ENCODE measurements at regions not wholly inside any gene's neighbourhood (a gene's known extent, or its start where the extent isn't known, plus 50 kb on each side); places are given as distances from the start of the nearest gene placed in this dataset.
A peak's percentile ranks its signal among the peaks of the same experiment; 100 is the strongest.

DNA sequence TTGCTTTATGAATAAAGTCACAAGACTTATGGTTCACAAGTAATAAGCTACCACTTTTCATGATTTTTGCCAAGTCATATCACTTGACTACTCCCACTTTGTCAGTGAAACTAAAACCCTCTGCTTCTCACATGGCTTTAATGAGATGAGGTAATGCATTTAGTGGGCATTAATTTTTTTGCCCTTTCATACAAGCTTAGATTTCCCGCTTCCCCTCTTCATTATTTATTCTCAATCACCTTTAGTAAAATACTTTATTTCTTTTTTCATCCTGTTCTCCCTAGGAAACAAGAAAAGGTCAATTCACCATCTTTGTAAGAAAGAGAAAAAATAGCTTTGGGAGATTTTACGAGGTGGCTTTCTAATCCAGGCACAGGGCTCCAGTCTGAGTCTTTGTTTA lies 109.6 kb upstream of the STARD3NL start:
- Histone ChIP-seq H3K36me3 (ENCODE audit: control insufficient read depth in 2 of 2, insufficient read depth in 1 of 2, low read length in 2 of 2) (no peaks in the 10 kb centered on the region), H3K4me3 (ENCODE audit: low read depth, low read length) (no peak overlapping the region), H3K4me1 (ENCODE audit: control insufficient read depth, insufficient read depth, low read length) (peaks cover 8% of the 10 kb centered on the region; the same call in 1 of the 2 replicates), H3K27ac (ENCODE audit: extremely low read depth, low read depth, low read length) (peak overlapping the region; percentile 38; the same call in 1 of the 2 replicates), H3K9me3 (ENCODE audit: control insufficient read depth, insufficient read depth, low read depth, low read length) (no peaks in the 10 kb centered on the region)
- ChIA-PET CTCF (interaction anchor here (0.7 to 1.7 kb wide), 5 partner anchors 10 to 172 kb away, joined by 3 to 5 read pairs (median 3); partner anchors contain the start of gene EPDR1), POLR2A (no interaction called here)
- TF ChIP-seq, protein P1, sequence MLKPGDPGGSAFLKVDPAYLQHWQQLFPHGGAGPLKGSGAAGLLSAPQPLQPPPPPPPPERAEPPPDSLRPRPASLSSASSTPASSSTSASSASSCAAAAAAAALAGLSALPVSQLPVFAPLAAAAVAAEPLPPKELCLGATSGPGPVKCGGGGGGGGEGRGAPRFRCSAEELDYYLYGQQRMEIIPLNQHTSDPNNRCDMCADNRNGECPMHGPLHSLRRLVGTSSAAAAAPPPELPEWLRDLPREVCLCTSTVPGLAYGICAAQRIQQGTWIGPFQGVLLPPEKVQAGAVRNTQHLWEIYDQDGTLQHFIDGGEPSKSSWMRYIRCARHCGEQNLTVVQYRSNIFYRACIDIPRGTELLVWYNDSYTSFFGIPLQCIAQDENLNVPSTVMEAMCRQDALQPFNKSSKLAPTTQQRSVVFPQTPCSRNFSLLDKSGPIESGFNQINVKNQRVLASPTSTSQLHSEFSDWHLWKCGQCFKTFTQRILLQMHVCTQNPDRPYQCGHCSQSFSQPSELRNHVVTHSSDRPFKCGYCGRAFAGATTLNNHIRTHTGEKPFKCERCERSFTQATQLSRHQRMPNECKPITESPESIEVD (tag by site-specific recombination; IDR thresholded peaks at IDR 0.05): peak; percentile 91
- TF ChIP-seq PRDM1 (tag by site-specific recombination; IDR thresholded peaks at IDR 0.05) (no peak), ZNF473 (tag by site-specific recombination; IDR thresholded peaks at IDR 0.05) (no peak), SETDB1 (IDR thresholded peaks at IDR 0.05; ENCODE audit: insufficient read length, low read length) (no peak), ZNF169 (tag by site-specific recombination; IDR thresholded peaks at IDR 0.05) (no peak), ZNF768 (tag by site-specific recombination; IDR thresholded peaks at IDR 0.05) (no peak), OSR2 (tag by site-specific recombination; IDR thresholded peaks at IDR 0.05) (peak; percentile 45; the same call in 1 of the 2 replicates), KLF10 (tag by site-specific recombination; IDR thresholded peaks at IDR 0.05) (peak; percentile 53; the same call in 1 of the 2 replicates), ZNF23 (tag by site-specific recombination; IDR thresholded peaks at IDR 0.05; ENCODE audit: borderline replicate concordance) (no peak), HOXD13 (CRISPR knock-in tag; IDR thresholded peaks at IDR 0.05; ENCODE audit: borderline replicate concordance) (no peak), ZNF629 (tag by site-specific recombination; IDR thresholded peaks at IDR 0.05) (0 out of 2 replicates have a peak, but pooled peaks have one; percentile 35), ZNF843 (tag by site-specific recombination; IDR thresholded peaks at IDR 0.05) (0 out of 2 replicates have a peak, but pooled peaks have one; percentile 48), ZNF560 (tag by site-specific recombination; IDR thresholded peaks at IDR 0.05; ENCODE audit: borderline replicate concordance) (no peak), ZNF10 (tag by site-specific recombination; IDR thresholded peaks at IDR 0.05) (no peak), ZNF394 (tag by site-specific recombination; IDR thresholded peaks at IDR 0.05; ENCODE audit: borderline replicate concordance) (peak; percentile 20; the same call in 1 of the 2 replicates), ZNF670 (tag by site-specific recombination; IDR thresholded peaks at IDR 0.05; ENCODE audit: low read depth) (no peak), ZXDB (tag by site-specific recombination; IDR thresholded peaks at IDR 0.05) (peak; percentile 43; the same call in 1 of the 2 replicates), ZNF571 (tag by site-specific recombination; IDR thresholded peaks at IDR 0.05) (no peak), ZNF202 (tag by site-specific recombination; IDR thresholded peaks at IDR 0.05; ENCODE audit: borderline replicate concordance) (no peak), ZNF335 (tag by site-specific recombination; conservative IDR thresholded peaks at IDR 0.05) (peak; percentile 55)
- TF ChIP-seq, protein P2, sequence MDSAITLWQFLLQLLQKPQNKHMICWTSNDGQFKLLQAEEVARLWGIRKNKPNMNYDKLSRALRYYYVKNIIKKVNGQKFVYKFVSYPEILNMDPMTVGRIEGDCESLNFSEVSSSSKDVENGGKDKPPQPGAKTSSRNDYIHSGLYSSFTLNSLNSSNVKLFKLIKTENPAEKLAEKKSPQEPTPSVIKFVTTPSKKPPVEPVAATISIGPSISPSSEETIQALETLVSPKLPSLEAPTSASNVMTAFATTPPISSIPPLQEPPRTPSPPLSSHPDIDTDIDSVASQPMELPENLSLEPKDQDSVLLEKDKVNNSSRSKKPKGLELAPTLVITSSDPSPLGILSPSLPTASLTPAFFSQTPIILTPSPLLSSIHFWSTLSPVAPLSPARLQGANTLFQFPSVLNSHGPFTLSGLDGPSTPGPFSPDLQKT (IDR thresholded peaks at IDR 0.05; ENCODE audit: borderline replicate concordance, low read depth, low read length): no peak
- TF ChIP-seq, protein P3, sequence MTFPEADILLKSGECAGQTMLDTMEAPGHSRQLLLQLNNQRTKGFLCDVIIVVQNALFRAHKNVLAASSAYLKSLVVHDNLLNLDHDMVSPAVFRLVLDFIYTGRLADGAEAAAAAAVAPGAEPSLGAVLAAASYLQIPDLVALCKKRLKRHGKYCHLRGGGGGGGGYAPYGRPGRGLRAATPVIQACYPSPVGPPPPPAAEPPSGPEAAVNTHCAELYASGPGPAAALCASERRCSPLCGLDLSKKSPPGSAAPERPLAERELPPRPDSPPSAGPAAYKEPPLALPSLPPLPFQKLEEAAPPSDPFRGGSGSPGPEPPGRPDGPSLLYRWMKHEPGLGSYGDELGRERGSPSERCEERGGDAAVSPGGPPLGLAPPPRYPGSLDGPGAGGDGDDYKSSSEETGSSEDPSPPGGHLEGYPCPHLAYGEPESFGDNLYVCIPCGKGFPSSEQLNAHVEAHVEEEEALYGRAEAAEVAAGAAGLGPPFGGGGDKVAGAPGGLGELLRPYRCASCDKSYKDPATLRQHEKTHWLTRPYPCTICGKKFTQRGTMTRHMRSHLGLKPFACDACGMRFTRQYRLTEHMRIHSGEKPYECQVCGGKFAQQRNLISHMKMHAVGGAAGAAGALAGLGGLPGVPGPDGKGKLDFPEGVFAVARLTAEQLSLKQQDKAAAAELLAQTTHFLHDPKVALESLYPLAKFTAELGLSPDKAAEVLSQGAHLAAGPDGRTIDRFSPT (tag by site-specific recombination; IDR thresholded peaks at IDR 0.05): no peak
- TF ChIP-seq, protein P4, sequence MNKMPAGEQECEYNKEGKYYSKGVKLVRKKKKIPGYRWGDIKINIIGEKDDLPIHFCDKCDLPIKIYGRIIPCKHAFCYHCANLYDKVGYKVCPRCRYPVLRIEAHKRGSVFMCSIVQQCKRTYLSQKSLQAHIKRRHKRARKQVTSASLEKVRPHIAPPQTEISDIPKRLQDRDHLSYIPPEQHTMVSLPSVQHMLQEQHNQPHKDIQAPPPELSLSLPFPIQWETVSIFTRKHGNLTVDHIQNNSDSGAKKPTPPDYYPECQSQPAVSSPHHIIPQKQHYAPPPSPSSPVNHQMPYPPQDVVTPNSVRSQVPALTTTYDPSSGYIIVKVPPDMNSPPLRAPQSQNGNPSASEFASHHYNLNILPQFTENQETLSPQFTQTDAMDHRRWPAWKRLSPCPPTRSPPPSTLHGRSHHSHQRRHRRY (tag by site-specific recombination; IDR thresholded peaks at IDR 0.05): no peak
- TF ChIP-seq, protein P5, sequence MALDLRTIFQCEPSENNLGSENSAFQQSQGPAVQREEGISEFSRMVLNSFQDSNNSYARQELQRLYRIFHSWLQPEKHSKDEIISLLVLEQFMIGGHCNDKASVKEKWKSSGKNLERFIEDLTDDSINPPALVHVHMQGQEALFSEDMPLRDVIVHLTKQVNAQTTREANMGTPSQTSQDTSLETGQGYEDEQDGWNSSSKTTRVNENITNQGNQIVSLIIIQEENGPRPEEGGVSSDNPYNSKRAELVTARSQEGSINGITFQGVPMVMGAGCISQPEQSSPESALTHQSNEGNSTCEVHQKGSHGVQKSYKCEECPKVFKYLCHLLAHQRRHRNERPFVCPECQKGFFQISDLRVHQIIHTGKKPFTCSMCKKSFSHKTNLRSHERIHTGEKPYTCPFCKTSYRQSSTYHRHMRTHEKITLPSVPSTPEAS (tag by site-specific recombination; IDR thresholded peaks at IDR 0.05): no peak
- TF ChIP-seq, protein P6, sequence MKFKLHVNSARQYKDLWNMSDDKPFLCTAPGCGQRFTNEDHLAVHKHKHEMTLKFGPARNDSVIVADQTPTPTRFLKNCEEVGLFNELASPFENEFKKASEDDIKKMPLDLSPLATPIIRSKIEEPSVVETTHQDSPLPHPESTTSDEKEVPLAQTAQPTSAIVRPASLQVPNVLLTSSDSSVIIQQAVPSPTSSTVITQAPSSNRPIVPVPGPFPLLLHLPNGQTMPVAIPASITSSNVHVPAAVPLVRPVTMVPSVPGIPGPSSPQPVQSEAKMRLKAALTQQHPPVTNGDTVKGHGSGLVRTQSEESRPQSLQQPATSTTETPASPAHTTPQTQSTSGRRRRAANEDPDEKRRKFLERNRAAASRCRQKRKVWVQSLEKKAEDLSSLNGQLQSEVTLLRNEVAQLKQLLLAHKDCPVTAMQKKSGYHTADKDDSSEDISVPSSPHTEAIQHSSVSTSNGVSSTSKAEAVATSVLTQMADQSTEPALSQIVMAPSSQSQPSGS (tag by site-specific recombination; IDR thresholded peaks at IDR 0.05; ENCODE audit: low read depth): peak; percentile 82
- TF ChIP-seq, protein P7, sequence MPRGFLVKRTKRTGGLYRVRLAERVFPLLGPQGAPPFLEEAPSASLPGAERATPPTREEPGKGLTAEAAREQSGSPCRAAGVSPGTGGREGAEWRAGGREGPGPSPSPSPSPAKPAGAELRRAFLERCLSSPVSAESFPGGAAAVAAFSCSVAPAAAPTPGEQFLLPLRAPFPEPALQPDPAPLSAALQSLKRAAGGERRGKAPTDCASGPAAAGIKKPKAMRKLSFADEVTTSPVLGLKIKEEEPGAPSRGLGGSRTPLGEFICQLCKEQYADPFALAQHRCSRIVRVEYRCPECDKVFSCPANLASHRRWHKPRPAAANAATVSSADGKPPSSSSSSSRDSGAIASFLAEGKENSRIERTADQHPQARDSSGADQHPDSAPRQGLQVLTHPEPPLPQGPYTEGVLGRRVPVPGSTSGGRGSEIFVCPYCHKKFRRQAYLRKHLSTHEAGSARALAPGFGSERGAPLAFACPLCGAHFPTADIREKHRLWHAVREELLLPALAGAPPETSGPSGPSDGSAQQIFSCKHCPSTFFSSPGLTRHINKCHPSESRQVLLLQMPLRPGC (tag by site-specific recombination; IDR thresholded peaks at IDR 0.05): no peak
- TF ChIP-seq, protein P8, sequence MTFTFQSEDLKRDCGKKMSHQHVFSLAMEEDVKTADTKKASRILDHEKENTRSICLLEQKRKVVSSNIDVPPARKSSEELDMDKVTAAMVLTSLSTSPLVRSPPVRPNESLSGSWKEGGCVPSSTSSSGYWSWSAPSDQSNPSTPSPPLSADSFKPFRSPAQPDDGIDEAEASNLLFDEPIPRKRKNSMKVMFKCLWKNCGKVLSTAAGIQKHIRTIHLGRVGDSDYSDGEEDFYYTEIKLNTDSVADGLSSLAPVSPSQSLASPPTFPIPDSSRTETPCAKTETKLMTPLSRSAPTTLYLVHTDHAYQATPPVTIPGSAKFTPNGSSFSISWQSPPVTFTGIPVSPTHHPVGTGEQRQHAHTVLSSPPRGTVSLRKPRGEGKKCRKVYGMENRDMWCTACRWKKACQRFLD (tag by site-specific recombination; IDR thresholded peaks at IDR 0.05): no peak

Data from HEK293 (cell line).